SK-N-SH (cell line): ENCODE measurements at regions not wholly inside any gene's neighbourhood (a gene's known extent, or its start where the extent isn't known, plus 50 kb on each side); places are given as distances from the start of the nearest gene placed in this dataset.

Experiments
- USF2 ChIP-seq: fragments of 150-350 bp; IDR thresholded peaks from 2 replicates; pipeline ENCODE4 v1.6.1; 2017; ENCODE audit warnings: antibody characterized with exemption, low read length, low read depth, borderline replicate concordance
- TF ChIP-seq, protein P1 (sequence below): fragments of 200-600 bp; sonication (generic); IDR thresholded peaks from 2 replicates; pipeline ENCODE4 v1.6.1; 2017; ENCODE audit warnings: antibody characterized with exemption, mild to moderate bottlenecking, moderate library complexity

DNA sequence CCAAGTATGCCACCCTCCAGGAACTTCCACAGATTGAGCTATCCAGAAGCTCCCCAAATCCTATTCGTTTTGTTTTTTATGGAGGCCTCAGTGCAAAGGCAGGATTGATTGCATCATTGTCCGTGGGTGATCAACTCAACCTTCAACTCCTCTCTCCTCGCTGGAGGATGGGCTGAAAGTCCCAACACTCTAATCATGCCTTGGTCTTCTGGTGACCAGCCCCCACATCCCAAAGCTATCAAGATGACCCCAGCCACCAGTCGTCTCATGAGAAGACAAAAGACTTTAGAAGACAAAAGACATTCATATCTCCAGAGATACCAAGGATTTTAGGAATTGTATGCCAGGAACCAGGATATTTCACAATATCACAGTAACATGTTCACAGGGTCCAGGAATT, 441.6 kb upstream of the WWC1 start:
- no peak for TF ChIP-seq USF2
- TF ChIP-seq, protein P1, sequence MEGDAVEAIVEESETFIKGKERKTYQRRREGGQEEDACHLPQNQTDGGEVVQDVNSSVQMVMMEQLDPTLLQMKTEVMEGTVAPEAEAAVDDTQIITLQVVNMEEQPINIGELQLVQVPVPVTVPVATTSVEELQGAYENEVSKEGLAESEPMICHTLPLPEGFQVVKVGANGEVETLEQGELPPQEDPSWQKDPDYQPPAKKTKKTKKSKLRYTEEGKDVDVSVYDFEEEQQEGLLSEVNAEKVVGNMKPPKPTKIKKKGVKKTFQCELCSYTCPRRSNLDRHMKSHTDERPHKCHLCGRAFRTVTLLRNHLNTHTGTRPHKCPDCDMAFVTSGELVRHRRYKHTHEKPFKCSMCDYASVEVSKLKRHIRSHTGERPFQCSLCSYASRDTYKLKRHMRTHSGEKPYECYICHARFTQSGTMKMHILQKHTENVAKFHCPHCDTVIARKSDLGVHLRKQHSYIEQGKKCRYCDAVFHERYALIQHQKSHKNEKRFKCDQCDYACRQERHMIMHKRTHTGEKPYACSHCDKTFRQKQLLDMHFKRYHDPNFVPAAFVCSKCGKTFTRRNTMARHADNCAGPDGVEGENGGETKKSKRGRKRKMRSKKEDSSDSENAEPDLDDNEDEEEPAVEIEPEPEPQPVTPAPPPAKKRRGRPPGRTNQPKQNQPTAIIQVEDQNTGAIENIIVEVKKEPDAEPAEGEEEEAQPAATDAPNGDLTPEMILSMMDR: no peak
